DND-41 (cell line): ENCODE measurements at regions not wholly inside any gene's neighbourhood (a gene's known extent, or its start where the extent isn't known, plus 50 kb on each side); places are given as distances from the start of the nearest gene placed in this dataset.

Source experiments
- EZH2 ChIP-seq: IDR thresholded peaks from 3 replicates; pipeline ENCODE4 v1.6.1; 2012; ENCODE audit warnings: borderline replicate concordance, low read depth, mild to moderate bottlenecking, moderate library complexity, low read length, inconsistent platforms; ENCODE audit not compliant: severe bottlenecking
- TF ChIP-seq, protein P1 (sequence below): IDR thresholded peaks from 2 replicates; pipeline ENCODE4 v1.5.1; 2012; ENCODE audit warnings: borderline replicate concordance, low read length, moderate library complexity, mild to moderate bottlenecking; ENCODE audit not compliant: poor library complexity, severe bottlenecking; ENCODE audit errors: extremely low read depth

DNA sequence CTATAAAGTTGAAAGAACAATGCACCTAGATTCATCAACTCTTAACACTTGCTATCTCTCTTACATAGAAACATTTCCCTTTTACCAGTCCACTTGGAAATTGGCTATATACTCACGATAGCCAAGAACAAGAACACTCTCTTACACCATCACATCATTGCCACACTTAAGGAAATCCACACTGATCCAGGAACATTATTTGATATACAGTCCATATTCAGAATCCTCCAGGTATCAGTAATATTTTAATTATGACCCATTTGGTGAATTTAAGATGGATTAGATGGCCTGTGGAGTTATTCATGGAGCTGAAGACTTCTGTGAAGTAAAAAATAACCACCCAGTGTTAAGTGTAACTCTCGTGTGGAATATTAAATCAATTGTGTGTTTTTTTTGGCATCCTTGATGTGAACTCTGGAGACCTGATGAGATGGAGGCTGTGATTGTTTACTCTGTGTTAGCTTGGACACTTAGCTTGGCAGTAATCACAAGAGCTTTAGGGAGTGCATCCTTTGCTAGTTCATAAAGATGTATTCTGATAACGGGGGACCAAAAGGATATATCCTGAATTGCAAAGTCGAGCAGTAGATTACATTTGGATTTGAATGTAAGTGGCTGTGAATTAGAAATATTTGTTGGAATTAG, 52.0 kb upstream of the ABL1 start:
- TF ChIP-seq EZH2: no peak
- TF ChIP-seq, protein P1, sequence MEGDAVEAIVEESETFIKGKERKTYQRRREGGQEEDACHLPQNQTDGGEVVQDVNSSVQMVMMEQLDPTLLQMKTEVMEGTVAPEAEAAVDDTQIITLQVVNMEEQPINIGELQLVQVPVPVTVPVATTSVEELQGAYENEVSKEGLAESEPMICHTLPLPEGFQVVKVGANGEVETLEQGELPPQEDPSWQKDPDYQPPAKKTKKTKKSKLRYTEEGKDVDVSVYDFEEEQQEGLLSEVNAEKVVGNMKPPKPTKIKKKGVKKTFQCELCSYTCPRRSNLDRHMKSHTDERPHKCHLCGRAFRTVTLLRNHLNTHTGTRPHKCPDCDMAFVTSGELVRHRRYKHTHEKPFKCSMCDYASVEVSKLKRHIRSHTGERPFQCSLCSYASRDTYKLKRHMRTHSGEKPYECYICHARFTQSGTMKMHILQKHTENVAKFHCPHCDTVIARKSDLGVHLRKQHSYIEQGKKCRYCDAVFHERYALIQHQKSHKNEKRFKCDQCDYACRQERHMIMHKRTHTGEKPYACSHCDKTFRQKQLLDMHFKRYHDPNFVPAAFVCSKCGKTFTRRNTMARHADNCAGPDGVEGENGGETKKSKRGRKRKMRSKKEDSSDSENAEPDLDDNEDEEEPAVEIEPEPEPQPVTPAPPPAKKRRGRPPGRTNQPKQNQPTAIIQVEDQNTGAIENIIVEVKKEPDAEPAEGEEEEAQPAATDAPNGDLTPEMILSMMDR: no peak
